ENCODE measurements at regions not wholly inside any gene's neighbourhood (a gene's known extent, or its start where the extent isn't known, plus 50 kb on each side); places are given as distances from the start of the nearest gene placed in this dataset.

GRCh38 chr7:26588511-26588910 lies 275.9 kb downstream of the SKAP2 start:
- TF ChIP-seq POLR2A (IDR thresholded peaks at IDR 0.05; ENCODE audit: borderline replicate concordance, extremely low read depth, insufficient read depth, insufficient read length) (no peak), CTCF (IDR thresholded peaks at IDR 0.05 in 2 of 3, conservative IDR thresholded peaks at IDR 0.05 in 1 of 3; ENCODE audit: borderline replicate concordance in 1 of 3, insufficient read depth in 1 of 3, low read depth in 2 of 3, low read length in 2 of 3) (no peak), ZFX (IDR thresholded peaks at IDR 0.05) (no peak)
